Stimulated activated CD4-positive, alpha-beta T cell treated with anti-CD3 and anti-CD28 coated beads, Interleukin-15, amount 100 ng/mL, for 1 hour (primary cell): ENCODE measurements at regions not wholly inside any gene's neighbourhood (a gene's known extent, or its start where the extent isn't known, plus 50 kb on each side); places are given as distances from the start of the nearest gene placed in this dataset.
"Not testable (repeated sequence)": the region's sequence is repeated elsewhere in the genome, so short reads cannot be mapped to it uniquely, and the experiment has no call there.

ENCODE experiments used
- DNase-seq, 2 donors: peaks; one replicate each; pipeline ENCODE4 v3.0.0-alpha.2; 2020; ENCODE audit warnings: low read depth in 1 of 2, low spot score in 1 of 2

- no peak for DNase-seq
Observed at GRCh38 chr20:57093766-57094165, 172.7 kb downstream of the BMP7 start.

DNA sequence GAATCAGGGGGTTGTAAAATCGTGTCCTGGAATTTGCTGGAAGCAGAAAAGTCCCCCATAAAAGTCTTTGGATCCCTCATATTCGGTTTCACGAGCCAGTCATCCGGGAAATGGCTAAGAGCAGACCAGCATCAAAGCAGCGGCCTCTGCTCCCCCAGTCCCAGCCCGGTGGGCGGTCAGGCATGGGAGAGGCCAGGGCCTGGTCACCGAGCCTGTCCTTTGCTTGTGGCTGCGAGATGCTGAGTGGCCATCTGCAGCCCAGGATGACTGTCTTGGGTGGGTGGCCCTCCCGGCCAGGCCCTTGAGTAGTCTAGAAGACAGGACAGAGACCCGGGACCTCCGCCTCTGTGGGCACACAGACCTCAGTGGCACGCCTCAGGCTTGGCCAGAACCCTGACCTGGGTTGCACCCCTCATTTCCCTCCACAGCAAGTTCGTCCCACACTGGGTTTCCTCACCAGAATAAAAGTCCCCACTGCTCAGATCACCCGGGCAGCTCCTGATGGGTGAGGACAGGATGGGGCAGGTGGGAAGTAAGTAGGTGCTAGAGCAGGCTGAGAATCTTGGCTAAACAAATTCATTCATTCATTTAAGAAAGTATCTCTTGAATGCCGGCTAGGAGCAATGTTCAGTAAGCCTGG lies 172.1 kb downstream of the BMP7 start:
- DNase-seq = no peak

GRCh38 chr20:57094991-57095390 lies 171.4 kb downstream of the BMP7 start:
- DNase-seq = no peak

DNA sequence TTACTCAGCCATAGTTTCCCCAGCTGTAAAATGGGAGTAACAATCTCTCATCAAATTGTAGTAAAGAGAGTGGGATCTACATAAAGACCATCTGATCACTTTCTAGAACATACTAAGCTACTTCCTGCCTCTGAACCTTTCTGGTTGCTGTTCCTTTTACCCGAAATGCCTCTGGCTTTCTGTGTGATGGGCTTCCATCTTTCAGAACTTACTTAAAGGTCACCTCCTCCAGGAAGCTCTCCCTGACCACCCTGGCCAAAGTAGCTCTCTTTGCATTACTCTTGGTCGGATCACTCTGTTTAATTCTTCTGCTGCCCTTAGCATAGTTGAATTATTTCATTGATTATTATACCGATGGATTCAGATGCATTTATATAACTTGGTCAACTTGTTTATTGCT lies 171.0 kb downstream of the BMP7 start:
- DNase-seq = no peak

DNA sequence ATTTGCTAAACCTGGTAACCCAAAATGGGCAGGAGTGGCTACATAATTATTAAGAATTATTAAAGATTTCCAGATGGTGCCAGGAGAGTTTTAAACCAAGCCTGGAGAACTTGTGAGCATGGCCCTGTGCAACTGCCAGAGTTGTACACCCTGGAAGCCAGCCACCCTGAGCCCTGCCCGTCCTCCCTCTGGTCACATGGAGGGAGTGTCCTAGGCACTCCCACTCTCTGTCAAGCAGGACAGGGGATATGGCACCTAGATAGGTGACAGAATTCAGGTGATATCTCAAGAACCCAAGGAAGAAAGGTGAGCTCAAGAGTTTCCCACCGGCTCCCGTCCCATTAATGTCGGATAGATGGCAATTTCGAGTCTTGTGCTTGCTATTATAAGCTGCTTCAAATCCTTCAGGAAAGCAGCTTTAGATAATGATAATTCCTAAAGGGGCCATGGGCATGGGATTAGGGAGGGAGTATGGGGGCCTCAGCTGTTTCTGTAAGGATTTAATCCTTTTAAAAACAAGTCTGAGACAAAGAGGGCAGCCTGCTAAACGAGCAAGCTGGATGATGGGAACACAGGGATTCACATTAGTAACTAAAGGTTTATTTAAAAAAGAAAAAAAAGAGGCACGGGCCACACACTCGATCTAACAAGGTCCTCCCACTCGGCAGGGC lies 169.1 kb downstream of the BMP7 start:
- no peak for DNase-seq

DNA sequence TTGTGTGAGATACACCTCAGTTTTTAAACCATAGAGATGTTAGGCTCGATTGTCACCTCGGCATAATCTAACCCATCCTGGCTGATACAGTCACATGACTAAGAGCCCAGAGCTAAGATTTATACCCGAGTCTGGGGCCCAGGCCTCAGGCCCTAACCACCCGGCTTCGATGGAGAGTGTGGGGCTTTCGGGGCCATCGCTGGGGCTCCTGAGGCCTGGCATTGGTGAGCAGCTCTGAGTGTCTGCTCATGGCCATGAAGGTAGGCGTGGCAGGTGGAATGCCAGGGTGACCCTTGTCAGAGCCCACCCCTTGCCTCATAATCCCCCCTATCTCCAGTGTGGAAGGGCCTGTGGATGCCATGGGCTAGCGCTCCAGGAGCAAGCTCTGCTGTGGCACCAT lies 164.3 kb downstream of the BMP7 start:
- no peak for DNase-seq

DNA sequence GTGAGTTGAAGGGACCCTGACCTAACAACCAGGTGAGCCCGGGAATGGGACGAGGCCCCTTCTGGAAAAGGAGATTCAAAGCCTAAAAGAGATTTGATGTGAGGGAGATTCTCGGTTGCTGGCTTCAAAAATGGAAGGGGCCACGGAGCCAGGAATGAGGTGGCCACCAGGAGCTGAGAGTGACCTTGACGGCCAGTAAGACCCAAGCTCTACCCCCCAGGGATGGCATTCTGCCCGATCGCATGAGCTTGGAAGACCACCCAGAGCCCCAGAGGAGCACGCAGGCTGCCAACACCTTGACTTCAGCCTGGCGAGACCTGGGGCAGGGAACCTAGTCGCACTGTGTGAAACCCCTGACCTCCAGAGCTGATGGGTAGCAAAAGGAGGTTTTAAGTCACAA lies 163.9 kb downstream of the BMP7 start:
- no peak for DNase-seq

DNA sequence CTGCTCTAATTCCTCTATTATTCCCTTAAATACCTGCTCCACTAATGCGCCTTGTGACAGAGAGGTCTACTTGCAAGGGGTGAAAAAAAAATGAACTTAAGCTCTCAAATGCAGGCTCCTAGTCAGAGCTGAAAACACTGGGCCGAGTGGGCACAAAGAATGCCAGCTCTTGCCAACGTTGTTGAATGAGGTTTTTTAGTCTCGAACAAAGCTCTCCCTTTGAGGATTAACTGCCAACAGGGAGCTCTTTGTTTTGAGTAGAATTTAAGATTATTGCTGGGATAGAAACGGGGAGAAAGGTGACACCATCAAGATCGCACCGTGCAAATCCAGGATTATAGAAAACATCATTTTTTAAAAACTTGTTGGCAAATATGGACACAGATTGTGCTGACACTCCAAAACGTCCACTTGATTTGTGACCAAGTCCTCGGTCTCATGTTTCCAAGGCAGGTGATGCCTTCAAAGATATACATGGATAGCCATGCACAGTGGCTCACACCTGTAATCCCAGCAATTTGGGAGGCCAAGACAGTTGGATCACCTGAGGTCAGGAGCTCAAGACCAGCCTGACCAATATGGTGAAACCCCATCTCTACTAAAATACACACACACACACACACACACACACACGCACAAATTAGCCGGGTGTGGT lies 163.2 kb downstream of the BMP7 start:
- DNase-seq = no peak

GRCh38 chr20:57104113-57104512 lies 162.3 kb downstream of the BMP7 start:
- no peak for DNase-seq

DNA sequence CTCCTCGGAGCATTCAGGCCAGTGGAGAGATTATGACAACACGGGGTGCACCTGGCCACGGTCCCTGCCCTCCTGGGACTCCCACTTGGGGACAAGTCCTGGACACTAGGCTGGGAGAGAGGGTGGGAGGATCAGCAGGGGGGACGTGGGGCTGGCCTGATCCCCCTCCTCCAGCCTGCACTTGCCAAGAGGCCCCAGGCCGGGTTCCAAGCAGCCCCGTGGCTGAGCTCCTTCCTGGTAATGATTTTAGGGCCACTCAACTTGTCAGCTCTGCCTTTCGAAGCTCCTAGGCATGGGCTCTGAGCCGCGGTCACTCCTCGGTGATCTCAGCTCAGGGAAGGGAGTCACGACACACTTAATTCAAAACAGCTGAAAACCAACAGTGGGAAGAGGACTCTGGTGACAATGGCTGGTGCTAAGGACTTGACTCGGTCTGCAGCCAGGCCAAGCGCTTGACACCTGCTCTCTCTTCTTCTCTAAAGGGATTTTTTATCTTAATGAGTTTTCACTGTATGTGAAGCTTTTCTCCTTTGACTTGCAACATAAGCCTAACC lies 161.7 kb downstream of the BMP7 start:
- DNase-seq = no peak

DNA sequence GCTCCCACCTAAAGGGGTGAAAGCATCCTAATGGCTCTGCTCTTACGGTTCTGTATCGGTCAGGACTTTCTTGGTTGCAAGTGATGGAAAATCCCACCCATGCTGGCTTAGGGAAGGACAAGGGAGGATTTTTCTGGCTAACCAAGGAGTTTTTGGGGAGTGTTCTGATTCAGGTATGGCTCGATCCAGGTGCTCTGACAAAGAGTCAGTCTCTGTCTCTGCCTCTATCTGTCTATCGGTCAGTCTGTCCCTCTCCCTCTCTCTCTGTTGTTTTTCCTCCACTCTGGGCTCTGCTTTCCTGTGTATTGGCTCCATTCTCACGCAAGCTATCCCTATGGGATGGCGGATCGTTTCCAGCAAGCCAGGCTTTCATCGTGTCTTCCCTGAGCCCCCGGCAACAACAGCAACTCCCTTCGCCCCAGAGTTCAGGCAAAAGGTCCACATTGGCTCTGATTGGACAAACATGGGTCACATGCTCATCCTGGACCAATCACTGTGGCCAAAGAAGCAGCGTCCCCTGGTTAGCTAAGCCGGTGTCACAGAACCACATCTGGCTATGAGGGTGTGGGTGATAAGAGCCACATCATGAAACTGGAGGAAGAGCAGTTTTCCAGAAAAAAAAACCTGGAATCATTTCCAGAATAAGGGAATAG lies 160.3 kb downstream of the BMP7 start:
- no peak for DNase-seq

DNA sequence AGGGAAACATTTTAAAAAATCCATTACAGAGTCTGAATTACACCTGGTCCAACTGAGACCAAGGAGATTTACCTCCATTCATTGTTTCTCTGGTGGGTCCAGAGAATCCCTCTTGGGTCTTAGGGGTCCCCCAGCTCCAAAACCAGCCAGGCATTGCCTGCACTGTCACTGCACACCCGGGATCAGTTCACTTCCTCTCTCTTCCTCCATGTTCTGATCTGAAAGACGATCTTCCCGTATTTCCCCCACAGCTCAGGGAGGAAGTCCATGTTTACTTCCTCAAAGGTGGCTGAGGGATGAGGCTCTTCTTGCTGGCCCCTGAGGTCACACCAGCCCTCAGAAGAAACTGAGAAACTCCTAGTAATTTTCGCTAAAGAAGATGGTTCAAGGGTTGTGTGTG lies 159.7 kb downstream of the BMP7 start:
- no peak for DNase-seq

DNA sequence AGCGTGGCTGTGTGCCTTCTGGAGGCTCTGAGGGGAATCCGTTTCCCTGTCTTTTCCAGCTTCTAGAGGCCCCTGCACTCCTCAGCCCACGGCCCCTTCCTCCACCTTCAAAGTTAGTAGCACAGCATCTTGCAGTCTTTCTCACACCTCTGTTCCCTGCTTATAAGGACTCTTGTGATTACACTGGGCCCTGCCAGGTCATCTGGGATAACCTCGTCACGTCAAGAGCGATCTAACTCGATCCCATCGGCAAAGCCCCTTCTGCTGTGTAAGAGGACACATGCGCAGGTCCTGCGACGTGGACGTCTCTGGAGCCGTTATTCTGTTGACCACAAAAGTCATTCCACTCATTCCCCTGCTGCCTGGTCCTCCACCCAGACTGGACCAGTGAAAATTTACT lies 159.2 kb downstream of the BMP7 start:
- no peak for DNase-seq

GRCh38 chr20:57108218-57108617 lies 158.2 kb downstream of the BMP7 start:
- no peak for DNase-seq

DNA sequence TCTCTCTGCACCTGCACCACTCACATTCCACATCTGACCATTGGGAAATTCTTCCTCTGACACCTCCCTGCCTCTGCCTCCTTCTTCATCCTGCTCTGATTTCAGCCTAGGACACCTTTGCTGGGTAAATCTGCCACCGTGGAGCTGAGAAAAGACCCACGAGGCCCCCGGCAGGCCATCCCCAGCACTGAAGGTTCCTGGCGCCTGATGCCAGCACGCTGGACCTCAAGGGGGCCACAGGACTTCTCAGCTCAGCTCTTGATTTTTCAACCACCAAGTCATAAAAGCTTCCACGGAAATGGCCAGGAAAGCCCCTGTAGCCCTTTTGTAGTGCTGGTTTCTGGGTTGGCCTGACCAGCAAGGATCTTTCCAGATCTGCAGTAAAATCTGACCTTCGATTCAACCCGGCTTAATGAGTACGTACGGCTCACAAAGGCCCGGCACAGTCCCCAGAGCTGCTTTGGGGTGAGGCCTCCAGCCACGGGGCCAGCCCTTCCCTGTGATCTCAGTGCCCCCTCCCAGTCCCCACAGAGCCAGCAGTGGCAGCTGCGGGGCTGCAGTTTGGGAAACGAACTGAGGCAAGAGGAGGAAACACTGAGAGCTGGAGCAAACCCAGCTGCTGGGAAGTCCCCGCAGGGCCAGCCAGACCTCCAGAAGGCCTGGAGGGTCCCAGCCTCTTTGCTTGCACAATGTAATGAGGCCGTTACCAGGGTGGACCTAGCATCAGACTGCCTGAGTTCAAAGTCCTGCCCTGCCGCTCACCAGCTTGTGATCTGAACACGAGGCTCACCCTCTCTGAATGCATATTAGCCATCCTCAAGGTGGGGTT lies 157.5 kb downstream of the BMP7 start:
- DNase-seq = no peak

DNA sequence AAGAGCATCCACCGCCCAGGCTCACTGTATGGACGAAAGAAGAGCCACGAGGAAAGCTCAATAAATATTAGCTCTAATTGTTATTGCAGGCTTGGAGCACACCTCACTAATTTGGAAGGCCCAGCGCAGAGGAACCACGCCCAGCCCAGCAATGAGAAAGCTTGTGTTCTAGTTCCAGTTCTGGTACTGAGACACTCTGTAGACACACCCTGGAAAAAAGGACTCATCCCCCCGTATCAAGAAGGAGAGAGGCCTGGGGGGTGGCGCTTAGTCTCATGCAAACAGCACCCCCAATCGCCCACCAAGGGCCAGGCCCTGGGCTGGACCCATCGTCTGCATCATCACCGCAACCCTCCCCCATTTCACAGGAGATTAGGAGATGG lies 156.9 kb downstream of the BMP7 start:
- no peak for DNase-seq

DNA sequence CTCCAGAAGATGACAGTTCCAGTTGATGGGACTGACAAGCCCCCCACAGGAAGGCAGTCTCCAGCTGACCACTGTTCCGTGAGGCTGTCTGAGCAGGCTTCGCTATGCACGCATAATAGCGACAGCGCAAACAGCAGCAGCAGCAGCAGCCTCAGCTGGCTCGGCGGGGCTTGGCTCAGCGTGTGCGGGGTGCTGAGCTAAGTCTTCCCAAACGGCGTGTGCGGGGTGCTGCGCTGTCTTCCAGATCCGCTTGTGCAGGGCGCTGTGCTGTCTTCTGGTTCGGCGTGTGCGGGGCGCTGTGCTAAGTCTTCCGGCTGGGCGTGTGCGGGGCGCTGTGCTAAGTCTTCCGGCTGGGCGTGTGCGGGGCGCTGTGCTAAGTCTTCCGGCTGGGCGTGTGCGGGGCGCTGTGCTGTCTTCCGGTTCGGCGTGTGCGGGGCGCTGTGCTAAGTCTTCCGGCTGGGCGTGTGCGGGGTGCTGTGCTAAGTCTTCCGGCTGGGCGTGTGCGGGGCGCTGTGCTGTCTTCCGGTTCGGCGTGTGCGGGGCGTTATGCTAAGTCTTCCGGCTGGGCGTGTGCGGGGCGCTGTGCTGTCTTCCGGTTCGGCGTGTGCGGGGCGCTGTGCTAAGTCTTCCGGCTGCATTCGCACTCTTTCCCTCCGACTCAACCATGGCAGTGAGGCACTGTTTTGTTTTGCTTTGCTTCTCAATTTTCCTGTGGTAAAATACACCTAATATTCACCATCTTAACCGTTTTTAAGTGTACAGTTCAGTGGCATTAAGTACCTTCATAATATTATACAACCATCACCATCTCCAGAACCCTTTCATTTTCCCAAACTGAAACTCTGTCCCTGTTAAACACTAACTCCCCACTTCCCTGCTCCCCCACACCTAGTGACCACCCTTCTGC lies 156.1 kb downstream of the BMP7 start:
- not testable (repeated sequence) for DNase-seq

GRCh38 chr20:57111028-57111373 lies 155.4 kb downstream of the BMP7 start:
- no peak for DNase-seq

GRCh38 chr20:57112448-57112847 lies 154.0 kb downstream of the BMP7 start:
- DNase-seq = no peak
